ENCODE measurements at regions not wholly inside any gene's neighbourhood (a gene's known extent, or its start where the extent isn't known, plus 50 kb on each side); places are given as distances from the start of the nearest gene placed in this dataset.

DNA sequence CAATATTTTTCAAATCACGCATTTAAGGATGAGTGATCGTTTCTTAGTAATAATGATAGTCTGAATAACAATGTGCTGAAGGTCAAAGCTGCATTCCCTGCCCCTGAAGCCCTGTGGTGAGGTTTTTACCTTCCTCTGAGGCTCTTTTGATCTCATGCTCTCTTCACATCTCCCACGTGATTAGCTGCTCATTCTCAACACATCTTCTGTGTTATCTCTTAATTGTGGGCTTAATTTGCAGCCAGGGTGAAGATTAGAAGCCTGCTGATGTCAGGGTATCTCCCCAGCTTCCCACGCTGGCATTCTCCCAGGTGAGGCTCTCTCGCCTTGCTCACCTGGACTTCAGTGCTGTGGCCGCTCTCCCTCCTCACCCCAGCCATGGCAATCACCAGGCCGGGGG is 109.7 kb upstream of the FOXQ1 start:
- TF ChIP-seq, protein P1, sequence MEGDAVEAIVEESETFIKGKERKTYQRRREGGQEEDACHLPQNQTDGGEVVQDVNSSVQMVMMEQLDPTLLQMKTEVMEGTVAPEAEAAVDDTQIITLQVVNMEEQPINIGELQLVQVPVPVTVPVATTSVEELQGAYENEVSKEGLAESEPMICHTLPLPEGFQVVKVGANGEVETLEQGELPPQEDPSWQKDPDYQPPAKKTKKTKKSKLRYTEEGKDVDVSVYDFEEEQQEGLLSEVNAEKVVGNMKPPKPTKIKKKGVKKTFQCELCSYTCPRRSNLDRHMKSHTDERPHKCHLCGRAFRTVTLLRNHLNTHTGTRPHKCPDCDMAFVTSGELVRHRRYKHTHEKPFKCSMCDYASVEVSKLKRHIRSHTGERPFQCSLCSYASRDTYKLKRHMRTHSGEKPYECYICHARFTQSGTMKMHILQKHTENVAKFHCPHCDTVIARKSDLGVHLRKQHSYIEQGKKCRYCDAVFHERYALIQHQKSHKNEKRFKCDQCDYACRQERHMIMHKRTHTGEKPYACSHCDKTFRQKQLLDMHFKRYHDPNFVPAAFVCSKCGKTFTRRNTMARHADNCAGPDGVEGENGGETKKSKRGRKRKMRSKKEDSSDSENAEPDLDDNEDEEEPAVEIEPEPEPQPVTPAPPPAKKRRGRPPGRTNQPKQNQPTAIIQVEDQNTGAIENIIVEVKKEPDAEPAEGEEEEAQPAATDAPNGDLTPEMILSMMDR (IDR thresholded peaks at IDR 0.05) = no peak
- Mint-ChIP-seq H3K9me3 (peaks cover 0 to 3% (median 0%) of the 10 kb centered on the region in 7 donors), H3K4me1 (no peaks in the 10 kb centered on the region), H3K27ac (no peak overlapping the region), H3K36me3 (no peaks in the 10 kb centered on the region), H3K27me3 (ENCODE audit: low read depth in 3 of 3) (peaks cover 2 to 6% (median 3%) of the 10 kb centered on the region in 3 donors), H3K4me3 (no peak overlapping the region)
- no peaks in the 10 kb centered on the region for H3K27me3 ChIP-seq (ENCODE audit: control insufficient read depth in 2 of 2, insufficient read depth in 2 of 2, low read length in 2 of 2)
- no peak for DNase-seq
- no peaks in the 10 kb centered on the region for H3K79me2 ChIP-seq (ENCODE audit: insufficient read depth, low read length)
- WGBS (ENCODE audit: insufficient coverage) = 80% methylated on average over 4 of the region's 7 CpGs
- no peaks in the 10 kb centered on the region for H3K4me1 ChIP-seq (ENCODE audit: control insufficient read depth in 1 of 2, insufficient read depth in 2 of 2, low read length in 2 of 2)
- intact Hi-C loops (cut with micrococcal nuclease) = no loop called here
- no peaks in the 10 kb centered on the region for H3K9me3 ChIP-seq (replicated peaks in 1 of 2; ENCODE audit: control insufficient read depth in 1 of 2, insufficient read depth in 1 of 2, low read length in 2 of 2)
- no peak overlapping the region for H2AFZ ChIP-seq (ENCODE audit: insufficient read depth, low read depth, low read length, poor library complexity, severe bottlenecking)
- no peak overlapping the region for H3K4me2 ChIP-seq (replicated peaks; ENCODE audit: extremely low read depth, low read length, poor library complexity, severe bottlenecking)
- H4K20me1 ChIP-seq (ENCODE audit: insufficient read depth, low read length) = no peaks in the 10 kb centered on the region
- no peaks in the 10 kb centered on the region for H3K36me3 ChIP-seq (replicated peaks in 1 of 2; ENCODE audit: control insufficient read depth in 1 of 2, insufficient read depth in 2 of 2, low read length in 2 of 2)
- no peak overlapping the region for H3K9ac ChIP-seq (ENCODE audit: insufficient read depth, low read length, poor library complexity, severe bottlenecking)
- no peak overlapping the region for H3K4me3 ChIP-seq (replicated peaks in 1 of 3; ENCODE audit: low read depth in 2 of 3, low read length in 3 of 3)
- no peak overlapping the region for H3K27ac ChIP-seq (ENCODE audit: low read depth in 1 of 2, low read length in 2 of 2)

DNA sequence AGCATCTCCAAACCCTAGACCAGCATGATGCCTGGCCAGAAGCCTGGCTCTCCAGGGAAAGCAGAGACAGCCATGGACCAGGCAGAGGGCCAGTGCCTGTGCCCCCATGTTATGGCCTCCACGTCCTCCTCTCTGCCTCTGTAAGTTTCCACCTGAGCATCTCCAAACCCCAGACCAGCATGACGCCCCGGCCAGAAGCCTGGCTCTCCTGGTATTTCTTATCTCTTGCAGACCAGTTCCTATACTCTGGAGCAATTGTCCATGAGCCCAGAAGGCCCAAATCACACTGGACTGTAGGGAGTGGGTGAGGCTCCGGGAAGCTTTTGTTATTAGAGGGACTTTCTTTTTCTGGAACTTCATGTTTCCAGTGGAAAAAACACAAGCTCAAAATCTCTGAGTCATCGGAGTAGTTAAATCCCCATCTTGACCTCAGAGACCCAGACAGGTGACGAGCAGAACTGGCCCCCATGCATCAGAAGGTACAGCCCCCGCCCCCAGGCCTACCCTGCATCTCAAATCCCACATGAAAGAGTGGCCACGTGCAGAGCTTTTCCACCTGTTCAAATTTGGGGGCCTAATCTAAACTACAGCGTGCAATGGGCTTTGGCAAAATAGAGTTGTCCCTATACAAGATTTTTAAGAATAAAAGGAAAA is 110.2 kb upstream of the FOXQ1 start:
- H3K4me1 ChIP-seq (ENCODE audit: control insufficient read depth in 1 of 2, insufficient read depth in 2 of 2, low read length in 2 of 2) = no peaks in the 10 kb centered on the region
- H3K9ac ChIP-seq (ENCODE audit: insufficient read depth, low read length, poor library complexity, severe bottlenecking) = no peak overlapping the region
- intact Hi-C loops (cut with micrococcal nuclease) = no loop called here
- H2AFZ ChIP-seq (ENCODE audit: insufficient read depth, low read depth, low read length, poor library complexity, severe bottlenecking) = no peak overlapping the region
- peaks cover 2 to 5% (median 3%) of the 10 kb centered on the region in 3 donors for H3K27me3 Mint-ChIP-seq (ENCODE audit: low read depth in 3 of 3)
- peaks cover 0 to 1% (median 0%) of the 10 kb centered on the region in 7 donors for H3K9me3 Mint-ChIP-seq
- no peaks in the 10 kb centered on the region for H3K9me3 ChIP-seq (replicated peaks in 1 of 2; ENCODE audit: control insufficient read depth in 1 of 2, insufficient read depth in 1 of 2, low read length in 2 of 2)
- no peaks in the 10 kb centered on the region for H3K27me3 ChIP-seq (ENCODE audit: control insufficient read depth in 2 of 2, insufficient read depth in 2 of 2, low read length in 2 of 2)
- no peak overlapping the region for H3K4me3 Mint-ChIP-seq
- no peaks in the 10 kb centered on the region for H3K79me2 ChIP-seq (ENCODE audit: insufficient read depth, low read length)
- DNase-seq = no peak
- H3K4me1 Mint-ChIP-seq = no peaks in the 10 kb centered on the region
- no peak overlapping the region for H3K4me2 ChIP-seq (replicated peaks; ENCODE audit: extremely low read depth, low read length, poor library complexity, severe bottlenecking)
- H4K20me1 ChIP-seq (ENCODE audit: insufficient read depth, low read length) = no peaks in the 10 kb centered on the region
- TF ChIP-seq, protein P1 (IDR thresholded peaks at IDR 0.05) = no peak
- H3K36me3 ChIP-seq (replicated peaks in 1 of 2; ENCODE audit: control insufficient read depth in 1 of 2, insufficient read depth in 2 of 2, low read length in 2 of 2) = no peaks in the 10 kb centered on the region
- no peak overlapping the region for H3K4me3 ChIP-seq (replicated peaks in 1 of 3; ENCODE audit: low read depth in 2 of 3, low read length in 3 of 3)
- H3K27ac Mint-ChIP-seq = no peak overlapping the region
- 89% methylated on average over 4 of the region's 9 CpGs for WGBS (ENCODE audit: insufficient coverage)
- no peak overlapping the region for H3K27ac ChIP-seq (ENCODE audit: low read depth in 1 of 2, low read length in 2 of 2)
- H3K36me3 Mint-ChIP-seq = no peaks in the 10 kb centered on the region
